ENCODE measurements at regions not wholly inside any gene's neighbourhood (a gene's known extent, or its start where the extent isn't known, plus 50 kb on each side); places are given as distances from the start of the nearest gene placed in this dataset.
"Not testable (repeated sequence)": the region's sequence is repeated elsewhere in the genome, so short reads cannot be mapped to it uniquely, and the experiment has no call there.

GRCh38 chr2:219748671-219749570 lies 121.5 kb downstream of the SLC4A3 start:
- no peaks in the 10 kb centered on the region for H3K36me3 ChIP-seq (replicated peaks)
- peaks cover 3% of the 10 kb centered on the region for H3K27me3 ChIP-seq (replicated peaks)
- no peak for TF ChIP-seq CTCF (IDR thresholded peaks at IDR 0.05; ENCODE audit: low read depth, low read length, missing control alignments)
- DNase-seq, result no peak
- H3K27ac ChIP-seq, result no peak overlapping the region
- no peak overlapping the region for H3K4me3 ChIP-seq (ENCODE audit: low read depth, low read length)
- in situ Hi-C loops (cut with HindIII; ENCODE audit: low pct_ligation_motif_present, low sequenced_read_pairs), result no loop called here

DNA sequence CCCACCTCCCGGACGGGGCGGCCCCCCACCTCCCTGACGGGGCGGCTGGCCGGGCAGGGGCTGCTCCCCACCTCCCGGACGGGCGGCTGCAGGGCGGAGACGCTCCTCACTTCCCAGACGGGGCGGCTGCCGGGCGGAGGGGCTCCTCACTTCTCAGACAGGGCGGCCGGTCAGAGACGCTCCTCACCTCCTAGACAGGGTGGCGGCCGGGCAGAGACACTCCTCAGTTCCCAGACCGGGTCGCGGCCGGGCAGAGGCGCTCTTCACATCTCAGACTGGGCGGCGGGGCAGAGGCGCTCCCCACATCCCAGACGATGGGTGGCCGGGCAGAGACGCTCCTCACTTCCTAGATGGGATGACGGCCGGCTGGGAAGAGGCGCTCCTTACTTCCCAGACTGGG lies 123.7 kb downstream of the SLC4A3 start:
- in situ Hi-C loops (cut with HindIII; ENCODE audit: low pct_ligation_motif_present, low sequenced_read_pairs); H3K27me3 ChIP-seq (replicated peaks); H3K4me3 ChIP-seq (ENCODE audit: low read depth, low read length); H3K27ac ChIP-seq; DNase-seq; H3K36me3 ChIP-seq (replicated peaks): not testable (repeated sequence)

DNA sequence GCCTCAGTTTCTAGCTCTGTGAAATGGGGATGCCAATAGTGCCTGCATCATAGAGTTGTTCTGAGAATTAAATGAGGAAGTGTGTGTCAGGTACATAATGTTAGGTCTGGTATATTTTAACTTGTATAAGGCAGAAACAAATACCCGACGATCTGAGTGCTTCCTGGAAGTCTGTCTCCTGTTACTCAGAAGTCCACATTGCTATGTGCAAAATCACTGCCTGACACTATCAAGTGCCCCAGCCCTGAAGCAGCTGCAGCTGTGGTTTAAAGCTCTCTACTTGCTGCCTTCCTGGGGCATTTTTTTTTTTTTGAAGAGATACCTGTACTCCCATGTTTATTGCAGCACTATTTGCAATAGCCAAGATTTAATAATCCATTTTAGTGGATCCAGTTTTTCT lies 125.3 kb downstream of the SLC4A3 start:
- Histone ChIP-seq H3K27me3 (replicated peaks) (no peaks in the 10 kb centered on the region), H3K4me3 (ENCODE audit: low read depth, low read length) (no peak overlapping the region), H3K36me3 (replicated peaks) (no peaks in the 10 kb centered on the region), H3K27ac (no peak overlapping the region)
- no peak for TF ChIP-seq CTCF (IDR thresholded peaks at IDR 0.05; ENCODE audit: low read depth, low read length, missing control alignments)
- in situ Hi-C loops (cut with HindIII; ENCODE audit: low pct_ligation_motif_present, low sequenced_read_pairs), result no loop called here
- peak; percentile 2 for DNase-seq

GRCh38 chr2:219758907-219759680 lies 131.7 kb downstream of the SLC4A3 start:
- H3K27ac ChIP-seq, result no peak overlapping the region
- H3K27me3 ChIP-seq (replicated peaks), result no peaks in the 10 kb centered on the region
- H3K4me3 ChIP-seq (ENCODE audit: low read depth, low read length), result no peak overlapping the region
- no peaks in the 10 kb centered on the region for H3K36me3 ChIP-seq (replicated peaks)
- in situ Hi-C loops (cut with HindIII; ENCODE audit: low pct_ligation_motif_present, low sequenced_read_pairs), result no loop called here
- no peak for DNase-seq
- TF ChIP-seq CTCF (IDR thresholded peaks at IDR 0.05; ENCODE audit: low read depth, low read length, missing control alignments), result no peak

- TF ChIP-seq CTCF (IDR thresholded peaks at IDR 0.05; ENCODE audit: low read depth, low read length, missing control alignments), result no peak
Observed at GRCh38 chr2:219759801-219760200, 132.4 kb downstream of the SLC4A3 start.

DNA sequence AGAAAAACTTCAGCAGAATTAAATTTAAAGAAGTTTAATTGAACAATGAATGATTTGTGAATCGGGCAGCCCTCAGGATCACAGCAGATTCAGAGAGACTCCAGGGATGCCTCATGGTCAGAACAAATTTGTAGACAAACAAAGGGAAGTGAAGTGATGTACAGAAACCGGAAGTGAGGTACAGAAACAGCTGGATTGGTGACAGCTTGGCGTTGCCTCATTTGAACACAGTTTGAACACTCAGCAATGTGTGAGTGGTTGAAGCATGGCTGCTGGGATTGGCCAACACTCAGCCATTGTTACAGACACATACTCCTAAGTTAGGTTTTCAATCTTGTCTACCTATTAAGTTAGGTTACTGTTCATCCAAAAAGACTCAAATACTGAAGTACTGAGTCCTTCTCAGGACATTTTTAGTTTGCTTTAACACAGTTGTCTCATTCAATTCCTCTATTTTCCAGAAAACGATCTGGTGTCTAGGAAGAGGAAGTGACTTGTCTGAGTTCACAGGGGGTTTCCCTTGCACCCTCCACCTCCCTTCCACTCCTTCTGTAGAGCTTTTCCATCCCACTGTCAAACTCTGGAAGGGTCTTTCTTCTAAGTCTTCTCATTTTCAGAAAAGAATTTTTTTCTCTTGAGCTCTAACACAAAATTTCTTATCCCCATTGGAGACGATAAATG lies 137.9 kb downstream of the SLC4A3 start:
- H3K27me3 ChIP-seq (replicated peaks), result no peaks in the 10 kb centered on the region
- DNase-seq, result no peak
- no peaks in the 10 kb centered on the region for H3K36me3 ChIP-seq (replicated peaks)
- no peak overlapping the region for H3K4me3 ChIP-seq (ENCODE audit: low read depth, low read length)
- TF ChIP-seq CTCF (IDR thresholded peaks at IDR 0.05; ENCODE audit: low read depth, low read length, missing control alignments), result no peak
- H3K27ac ChIP-seq, result no peak overlapping the region
- in situ Hi-C loops (cut with HindIII; ENCODE audit: low pct_ligation_motif_present, low sequenced_read_pairs), result no loop called here

More at GRCh38 chr2:219759801-219760200, 132.4 kb downstream of the SLC4A3 start:
- in situ Hi-C loops (cut with HindIII; ENCODE audit: low pct_ligation_motif_present, low sequenced_read_pairs), result no loop called here
- H3K27me3 ChIP-seq (replicated peaks), result no peaks in the 10 kb centered on the region
- no peak overlapping the region for H3K4me3 ChIP-seq (ENCODE audit: low read depth, low read length)
- DNase-seq, result no peak
- H3K36me3 ChIP-seq (replicated peaks), result no peaks in the 10 kb centered on the region
- H3K27ac ChIP-seq, result no peak overlapping the region
